B cell (primary cell): ENCODE measurements at regions not wholly inside any gene's neighbourhood (a gene's known extent, or its start where the extent isn't known, plus 50 kb on each side); places are given as distances from the start of the nearest gene placed in this dataset.

Source experiments
- EZH2 ChIP-seq: IDR thresholded peaks from 2 replicates; pipeline ENCODE4 v1.6.1; 2012; ENCODE audit warnings: borderline replicate concordance, low read depth, mild to moderate bottlenecking, moderate library complexity, low read length; ENCODE audit not compliant: insufficient read depth, poor library complexity, severe bottlenecking
- TF ChIP-seq, protein P1 (sequence below): fragments of 200-600 bp; IDR thresholded peaks from one replicate; pipeline ENCODE4 v1.8.0; 2022; ENCODE audit warnings: antibody characterized with exemption, mild to moderate bottlenecking

DNA sequence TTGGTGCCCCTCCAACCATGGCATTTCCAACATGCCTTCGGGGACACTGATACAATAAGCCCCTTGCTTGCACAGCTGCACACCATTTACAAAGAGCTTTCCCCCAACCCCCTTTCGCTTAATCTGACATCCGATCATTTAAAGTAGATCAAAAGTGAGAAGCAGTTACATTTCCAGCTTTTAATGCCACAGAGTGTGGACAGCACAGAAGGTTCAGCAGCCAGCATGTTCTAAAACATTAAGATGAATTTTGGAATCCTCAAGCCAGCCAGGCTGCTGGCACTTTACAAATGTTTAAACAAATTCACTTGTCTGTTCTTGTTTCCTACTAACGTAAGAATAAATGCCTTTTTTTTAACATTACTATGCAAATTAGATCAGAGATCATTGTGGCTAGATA is 284.4 kb upstream of the LDB2 start:
- TF ChIP-seq, protein P1, sequence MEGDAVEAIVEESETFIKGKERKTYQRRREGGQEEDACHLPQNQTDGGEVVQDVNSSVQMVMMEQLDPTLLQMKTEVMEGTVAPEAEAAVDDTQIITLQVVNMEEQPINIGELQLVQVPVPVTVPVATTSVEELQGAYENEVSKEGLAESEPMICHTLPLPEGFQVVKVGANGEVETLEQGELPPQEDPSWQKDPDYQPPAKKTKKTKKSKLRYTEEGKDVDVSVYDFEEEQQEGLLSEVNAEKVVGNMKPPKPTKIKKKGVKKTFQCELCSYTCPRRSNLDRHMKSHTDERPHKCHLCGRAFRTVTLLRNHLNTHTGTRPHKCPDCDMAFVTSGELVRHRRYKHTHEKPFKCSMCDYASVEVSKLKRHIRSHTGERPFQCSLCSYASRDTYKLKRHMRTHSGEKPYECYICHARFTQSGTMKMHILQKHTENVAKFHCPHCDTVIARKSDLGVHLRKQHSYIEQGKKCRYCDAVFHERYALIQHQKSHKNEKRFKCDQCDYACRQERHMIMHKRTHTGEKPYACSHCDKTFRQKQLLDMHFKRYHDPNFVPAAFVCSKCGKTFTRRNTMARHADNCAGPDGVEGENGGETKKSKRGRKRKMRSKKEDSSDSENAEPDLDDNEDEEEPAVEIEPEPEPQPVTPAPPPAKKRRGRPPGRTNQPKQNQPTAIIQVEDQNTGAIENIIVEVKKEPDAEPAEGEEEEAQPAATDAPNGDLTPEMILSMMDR: no peak
- no peak for TF ChIP-seq EZH2
